ENCODE measurements at regions not wholly inside any gene's neighbourhood (a gene's known extent, or its start where the extent isn't known, plus 50 kb on each side); places are given as distances from the start of the nearest gene placed in this dataset.

DNA sequence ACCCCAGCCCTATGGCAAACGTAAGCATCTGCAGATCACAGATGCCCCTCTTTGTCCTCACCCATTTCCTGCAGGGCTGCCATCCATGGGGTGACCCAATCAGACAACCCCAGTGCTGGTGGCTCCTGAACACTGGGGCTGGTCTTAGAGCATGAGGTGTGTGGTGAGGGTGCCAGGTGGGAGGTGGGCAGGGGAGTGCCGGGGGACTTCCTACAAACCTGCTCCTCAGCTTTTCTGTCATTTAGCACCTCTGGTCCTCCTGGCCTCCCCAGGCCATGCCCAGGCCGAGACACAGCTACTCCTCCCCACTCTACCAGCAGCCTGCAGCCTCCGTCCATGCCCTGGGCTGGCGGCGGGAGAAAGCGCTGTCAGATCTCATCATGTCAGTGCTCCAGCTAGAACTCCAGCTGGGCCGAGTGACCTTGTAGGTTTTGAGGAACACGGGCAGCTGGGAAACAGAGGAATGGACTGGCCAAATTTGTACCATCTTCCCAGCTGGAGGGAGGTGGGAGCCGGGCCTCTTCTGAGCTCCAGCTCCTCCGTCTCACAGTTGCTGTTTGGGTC, 157.7 kb upstream of the NECTIN1 start:
- TF ChIP-seq, protein P1, sequence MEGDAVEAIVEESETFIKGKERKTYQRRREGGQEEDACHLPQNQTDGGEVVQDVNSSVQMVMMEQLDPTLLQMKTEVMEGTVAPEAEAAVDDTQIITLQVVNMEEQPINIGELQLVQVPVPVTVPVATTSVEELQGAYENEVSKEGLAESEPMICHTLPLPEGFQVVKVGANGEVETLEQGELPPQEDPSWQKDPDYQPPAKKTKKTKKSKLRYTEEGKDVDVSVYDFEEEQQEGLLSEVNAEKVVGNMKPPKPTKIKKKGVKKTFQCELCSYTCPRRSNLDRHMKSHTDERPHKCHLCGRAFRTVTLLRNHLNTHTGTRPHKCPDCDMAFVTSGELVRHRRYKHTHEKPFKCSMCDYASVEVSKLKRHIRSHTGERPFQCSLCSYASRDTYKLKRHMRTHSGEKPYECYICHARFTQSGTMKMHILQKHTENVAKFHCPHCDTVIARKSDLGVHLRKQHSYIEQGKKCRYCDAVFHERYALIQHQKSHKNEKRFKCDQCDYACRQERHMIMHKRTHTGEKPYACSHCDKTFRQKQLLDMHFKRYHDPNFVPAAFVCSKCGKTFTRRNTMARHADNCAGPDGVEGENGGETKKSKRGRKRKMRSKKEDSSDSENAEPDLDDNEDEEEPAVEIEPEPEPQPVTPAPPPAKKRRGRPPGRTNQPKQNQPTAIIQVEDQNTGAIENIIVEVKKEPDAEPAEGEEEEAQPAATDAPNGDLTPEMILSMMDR (IDR thresholded peaks at IDR 0.05), result no peak
- TF ChIP-seq POLR2A (IDR thresholded peaks at IDR 0.05), result no peak

All from prostate gland (tissue), 2 donors.